NCI-H82 (cell line): ENCODE measurements at regions not wholly inside any gene's neighbourhood (a gene's known extent, or its start where the extent isn't known, plus 50 kb on each side); places are given as distances from the start of the nearest gene placed in this dataset.
"Not testable (repeated sequence)": the region's sequence is repeated elsewhere in the genome, so short reads cannot be mapped to it uniquely, and the experiment has no call there.

Experiments
- DNase-seq: peaks from one replicate; lab custom pipeline; 2025; lab: John Stamatoyannopoulos, UW

DNA sequence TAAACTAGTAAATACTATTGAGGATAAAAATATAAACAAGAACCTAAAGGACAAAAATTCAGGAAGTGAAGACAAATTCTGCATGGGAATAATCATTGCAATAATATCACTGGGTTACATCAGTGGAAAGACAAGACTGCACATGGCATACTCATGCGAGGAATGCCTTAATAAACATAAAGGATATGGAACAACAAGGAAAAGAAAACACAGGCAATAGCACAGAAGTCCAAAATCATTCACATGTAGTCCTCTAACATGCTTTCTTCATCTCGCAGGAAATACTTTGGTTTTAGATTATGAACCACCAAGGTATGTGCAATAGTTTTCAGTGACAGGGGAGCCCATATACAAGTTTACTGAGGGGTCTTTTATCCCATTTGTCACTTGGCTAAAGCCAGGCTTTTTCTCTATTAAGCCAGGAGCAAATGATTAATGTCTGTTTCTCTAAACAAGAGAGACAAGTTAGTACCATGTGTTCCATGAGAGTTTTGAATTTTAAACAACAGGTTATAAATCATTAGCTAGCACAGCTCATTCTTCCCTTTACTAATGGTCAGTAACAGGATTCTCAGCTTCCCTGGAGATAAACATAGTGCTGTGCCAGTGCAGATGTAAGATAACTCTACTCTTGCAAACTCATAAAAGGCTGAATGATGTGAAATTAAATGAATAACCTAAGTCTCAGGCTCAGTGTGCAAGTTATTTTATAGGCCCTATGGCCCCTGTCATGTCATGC is 353.6 kb upstream of the FSIP2 start:
- DNase-seq, result no peak

DNA sequence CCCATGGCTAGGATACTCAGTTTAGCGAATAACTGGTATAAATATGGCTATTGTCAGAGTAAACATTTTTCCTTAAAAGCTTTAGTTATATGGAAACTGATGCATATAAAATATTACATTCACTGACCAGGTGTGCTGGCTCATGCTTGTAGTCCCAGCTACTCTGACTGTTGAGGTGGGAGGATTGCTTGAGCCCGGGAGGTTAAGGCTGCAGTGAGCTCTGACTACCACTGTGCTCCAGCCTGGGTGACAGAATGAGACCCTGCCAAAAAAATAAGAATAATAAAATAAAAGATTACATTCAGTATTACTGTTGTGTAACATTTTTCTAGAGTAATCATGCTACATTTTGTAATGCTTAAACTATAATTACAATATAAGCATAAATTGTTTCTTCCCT is 350.4 kb upstream of the FSIP2 start:
- DNase-seq, result no peak

DNA sequence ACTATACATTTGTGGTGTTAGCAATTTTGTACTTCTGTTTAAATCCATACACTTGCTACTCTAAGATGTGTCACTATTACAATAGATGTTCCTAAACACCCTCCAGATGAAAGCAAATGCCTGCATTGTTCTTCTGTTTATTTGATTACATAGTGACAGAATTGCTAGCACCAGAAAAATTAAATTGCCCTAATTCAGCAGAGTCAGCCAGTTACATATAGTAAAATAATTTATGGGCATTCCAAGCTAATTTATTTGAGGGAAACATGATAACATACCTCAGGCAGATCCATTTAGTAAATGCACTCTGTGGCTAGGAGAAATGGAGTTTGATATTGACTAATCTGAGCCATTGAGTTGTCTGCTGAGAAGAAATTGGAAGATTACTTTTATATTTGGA is 347.1 kb upstream of the FSIP2 start:
- DNase-seq, result no peak

DNA sequence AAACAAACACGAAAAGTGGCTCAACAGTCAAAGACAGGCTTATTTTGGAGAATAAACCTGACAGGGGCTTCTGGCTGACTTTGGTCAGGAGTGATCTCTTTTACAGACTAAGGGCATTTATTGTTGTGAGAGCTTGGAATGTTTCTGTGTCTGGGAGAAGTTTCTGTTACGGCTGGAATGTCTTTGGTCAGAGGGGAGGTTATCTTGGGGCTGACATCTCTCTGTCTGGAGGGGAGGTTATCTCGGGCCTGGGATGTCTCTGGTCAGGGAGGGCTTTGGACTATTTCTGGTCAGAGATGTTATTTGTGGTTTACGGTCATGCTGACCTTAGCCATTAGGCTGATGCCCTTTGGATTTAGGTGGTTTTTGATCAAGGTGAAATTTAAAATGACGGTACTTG is 345.5 kb upstream of the FSIP2 start:
- DNase-seq, result no peak

DNA sequence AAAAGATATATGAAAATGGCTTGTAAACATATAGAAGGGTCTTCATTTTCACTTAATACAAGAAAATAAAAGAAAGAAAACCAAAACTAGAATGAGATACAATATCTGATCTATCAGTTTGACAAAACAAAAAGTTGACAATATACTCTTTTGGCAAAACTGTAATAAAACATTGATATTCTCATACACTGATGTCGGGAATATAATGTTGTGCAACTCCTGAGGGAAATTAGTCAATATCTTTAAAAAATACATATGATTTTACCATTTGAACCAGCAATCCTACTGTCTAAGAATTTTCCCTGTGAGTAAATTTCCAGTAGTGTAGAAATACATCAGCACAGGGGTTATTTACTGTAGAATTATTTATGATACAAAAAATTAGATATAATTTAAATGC is 336.1 kb upstream of the FSIP2 start:
- DNase-seq, result no peak

DNA sequence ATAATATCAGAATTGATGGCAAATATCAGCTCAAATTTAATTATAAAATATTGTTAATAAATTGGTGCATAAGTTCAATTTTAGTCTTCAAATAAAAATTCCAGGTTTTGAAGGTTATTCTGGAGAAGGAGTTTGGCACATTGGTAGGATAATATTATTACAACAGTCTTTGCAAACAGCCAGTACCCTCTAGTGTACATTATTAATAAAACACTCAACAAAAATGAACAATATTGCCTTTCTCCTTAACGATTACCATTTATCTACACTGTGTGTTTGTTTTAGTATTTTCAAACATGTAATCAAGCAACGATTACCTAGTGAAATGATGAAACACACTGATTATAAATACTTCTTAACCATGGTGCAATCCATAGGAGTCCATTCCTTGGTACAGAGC is 334.0 kb upstream of the FSIP2 start:
- DNase-seq, result no peak

DNA sequence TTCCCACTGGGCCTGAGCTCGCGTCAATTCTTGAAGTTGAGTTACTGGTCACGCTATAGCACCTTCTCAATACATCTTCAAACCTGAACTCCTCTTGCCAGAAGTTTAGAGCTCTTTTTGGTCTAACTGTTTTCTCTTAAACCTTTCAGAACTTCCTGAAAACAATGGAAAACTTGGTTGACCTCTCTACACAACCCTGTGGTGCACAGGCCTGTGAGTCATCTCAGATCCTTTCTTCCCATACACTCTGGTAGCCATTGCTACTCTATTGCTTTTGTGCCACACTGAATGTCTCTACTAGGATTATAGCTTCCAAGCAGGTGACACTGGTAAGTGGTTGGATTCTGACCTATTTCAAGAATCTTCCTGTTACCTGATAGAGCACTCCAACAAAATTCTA is 321.5 kb upstream of the FSIP2 start:
- no peak for DNase-seq

DNA sequence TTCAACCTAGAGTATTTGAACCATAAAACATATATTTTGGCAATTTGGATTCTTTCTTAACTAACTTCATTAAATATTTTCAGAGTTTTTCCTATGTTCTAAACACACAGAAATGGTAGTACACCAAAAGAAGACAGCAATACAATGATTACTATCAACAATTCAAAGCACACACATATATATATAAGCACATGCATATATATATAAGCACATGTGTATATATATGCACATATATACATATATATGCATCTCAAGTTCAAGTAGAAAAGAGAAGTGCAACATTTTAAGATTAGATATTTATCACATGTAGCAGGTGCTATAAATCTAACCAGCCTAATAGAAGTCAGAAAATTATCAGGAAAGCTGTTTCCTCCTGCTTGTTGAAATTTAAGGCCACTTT is 320.9 kb upstream of the FSIP2 start:
- no peak for DNase-seq

DNA sequence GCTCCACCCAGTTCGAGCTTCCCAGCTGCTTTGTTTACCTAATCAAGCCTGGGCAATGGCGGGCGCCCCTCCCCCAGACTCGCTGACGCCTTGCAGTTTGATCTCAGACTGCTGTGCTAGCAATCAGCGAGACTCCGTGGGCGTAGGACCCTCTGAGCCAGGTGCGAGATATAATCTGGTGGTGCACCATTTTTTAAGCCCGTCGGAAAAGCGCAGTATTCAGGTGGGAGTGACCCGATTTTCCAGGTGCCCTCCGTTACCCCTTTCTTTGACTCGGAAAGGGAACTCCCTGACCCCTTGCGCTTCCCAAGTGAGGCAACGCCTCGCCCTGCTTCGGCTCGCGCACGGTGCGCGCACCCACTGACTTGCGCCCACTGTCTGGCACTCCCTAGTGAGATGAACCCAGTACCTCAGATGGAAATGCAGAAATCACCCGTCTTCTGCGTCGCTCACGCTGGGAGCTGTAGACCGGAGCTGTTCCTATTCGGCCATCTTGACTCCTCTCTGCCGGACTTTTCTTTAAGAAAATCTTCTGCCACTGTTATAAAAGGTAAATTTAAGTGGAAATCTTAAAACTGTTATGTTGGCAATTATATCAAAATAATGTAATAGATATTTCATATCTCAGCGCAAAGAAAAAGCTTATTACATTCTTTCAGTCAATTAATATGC is 313.5 kb upstream of the FSIP2 start:
- DNase-seq, result not testable (repeated sequence)

DNA sequence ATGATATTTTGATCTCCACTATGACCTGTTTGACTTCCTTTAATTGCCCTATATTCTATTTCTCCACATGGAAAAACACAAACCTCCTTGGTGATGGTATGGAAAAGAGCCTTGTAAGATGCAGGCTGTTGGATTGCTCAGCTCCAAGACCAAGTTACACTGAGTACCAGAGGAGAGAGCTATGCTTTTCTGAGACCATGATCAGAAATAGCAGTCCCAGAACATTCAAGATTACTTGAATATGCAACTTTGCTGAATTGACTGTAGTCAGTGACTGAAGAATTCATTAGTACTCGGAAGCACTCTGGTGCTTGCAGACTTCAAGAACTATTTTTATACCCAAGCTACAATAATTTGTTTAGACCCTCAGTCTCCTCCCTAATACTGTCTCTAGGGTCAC is 310.6 kb upstream of the FSIP2 start:
- no peak for DNase-seq

DNA sequence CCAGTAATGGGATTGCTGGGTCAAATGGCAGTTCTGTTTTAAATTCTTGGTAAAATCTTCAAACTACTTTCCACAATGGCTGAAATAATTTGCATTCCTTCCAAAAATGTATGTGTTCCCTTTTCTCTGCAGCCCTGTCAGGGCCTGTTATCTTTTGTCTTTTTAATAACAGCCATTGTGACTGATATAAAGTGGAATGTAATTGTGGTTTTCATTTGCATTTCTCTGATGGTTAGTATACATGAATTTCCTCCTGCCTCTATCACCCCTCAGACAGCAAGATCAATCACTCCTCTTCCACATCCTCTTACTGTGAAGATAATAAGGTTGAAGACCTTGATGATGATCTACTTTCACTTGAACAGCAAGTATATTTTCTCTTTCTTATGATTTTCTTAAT is 304.8 kb upstream of the FSIP2 start:
- no peak for DNase-seq

DNA sequence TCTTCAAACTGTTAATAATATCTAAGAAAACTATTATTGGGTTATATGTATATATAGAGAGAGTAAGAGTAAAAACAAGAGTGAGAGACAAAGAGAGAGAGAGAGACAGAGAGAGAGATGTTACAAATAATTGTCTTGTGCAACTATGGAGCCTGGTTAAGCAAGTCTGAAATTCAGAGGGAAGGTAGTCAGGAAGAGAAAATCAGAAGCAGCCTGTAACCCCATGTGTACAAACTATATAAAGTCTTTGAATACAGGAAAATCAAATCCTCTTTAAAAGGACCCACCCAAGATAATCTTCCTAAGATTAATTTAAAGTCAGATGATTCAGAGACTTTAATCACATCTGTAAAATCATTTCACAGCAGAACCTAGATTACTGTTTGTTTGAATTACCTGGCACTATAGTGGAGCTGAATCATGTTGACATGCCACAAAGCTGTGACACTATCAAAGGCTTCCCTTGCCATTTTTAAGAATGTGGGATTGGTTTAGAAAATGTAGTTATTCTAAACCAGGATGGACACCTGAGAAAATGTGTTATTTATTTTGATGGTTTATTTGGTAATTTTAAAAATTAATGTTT is 301.7 kb upstream of the FSIP2 start:
- DNase-seq, result no peak

DNA sequence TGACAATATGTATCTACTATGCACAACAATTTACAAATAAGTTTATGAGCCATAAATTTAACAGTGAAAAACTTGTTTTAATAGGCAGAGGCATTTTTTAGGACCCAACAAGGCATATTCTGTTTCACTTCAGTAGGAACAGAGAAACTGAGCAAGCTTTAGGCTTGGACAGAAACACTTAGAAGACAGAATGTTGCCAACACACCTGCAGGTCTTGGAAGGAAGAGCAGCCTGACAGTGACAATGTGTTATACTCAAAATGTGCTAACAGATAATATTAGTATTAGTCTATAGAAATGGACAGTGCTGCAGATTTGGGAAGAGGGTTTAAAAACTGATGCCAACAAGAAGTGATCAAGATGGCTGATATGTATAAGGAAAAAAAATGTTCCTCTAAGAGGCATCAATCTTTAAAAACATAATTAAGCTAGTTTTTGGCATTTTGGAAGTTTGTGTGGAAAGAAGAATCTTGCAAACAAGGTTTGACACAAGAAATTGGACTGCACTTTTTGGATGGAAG is 297.1 kb upstream of the FSIP2 start:
- peak; percentile 5 for DNase-seq

DNA sequence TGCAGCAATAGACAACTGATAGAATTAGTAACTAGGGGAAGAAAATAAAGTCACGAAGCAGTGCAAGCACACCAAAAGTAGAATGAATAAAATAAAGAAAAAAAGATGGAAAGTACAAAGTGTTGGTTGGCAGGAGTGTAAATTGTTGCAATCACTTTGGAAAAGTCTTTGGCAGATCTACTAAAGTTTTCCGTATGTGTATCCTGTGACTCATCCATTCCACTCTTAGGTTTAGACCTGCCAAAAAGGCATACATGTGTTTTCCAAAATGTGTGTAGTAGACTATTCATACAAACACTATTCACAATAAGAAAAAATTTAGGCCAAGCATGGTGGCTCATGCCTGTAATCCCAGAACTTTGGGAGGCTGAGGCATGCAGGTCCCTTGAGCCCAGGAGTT is 282.1 kb upstream of the FSIP2 start:
- DNase-seq, result no peak

DNA sequence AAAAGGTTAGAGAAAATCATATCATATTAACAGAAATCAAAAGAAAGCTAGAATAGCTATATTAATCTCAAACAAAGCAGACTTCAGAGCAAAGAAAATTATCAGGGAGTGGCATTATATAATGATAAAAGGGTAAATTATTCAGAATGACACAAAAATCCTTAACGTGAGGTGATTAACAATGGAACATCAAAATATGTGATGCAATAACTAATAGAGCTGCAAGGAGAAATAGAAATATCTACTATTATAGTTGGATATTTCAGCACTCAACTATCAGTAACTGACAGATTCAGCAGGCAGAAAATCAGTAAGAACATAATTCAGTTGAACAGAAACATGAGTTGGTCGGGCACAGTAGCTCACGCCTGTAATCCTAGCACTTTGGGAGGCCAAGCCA is 275.1 kb upstream of the FSIP2 start:
- DNase-seq, result no peak

DNA sequence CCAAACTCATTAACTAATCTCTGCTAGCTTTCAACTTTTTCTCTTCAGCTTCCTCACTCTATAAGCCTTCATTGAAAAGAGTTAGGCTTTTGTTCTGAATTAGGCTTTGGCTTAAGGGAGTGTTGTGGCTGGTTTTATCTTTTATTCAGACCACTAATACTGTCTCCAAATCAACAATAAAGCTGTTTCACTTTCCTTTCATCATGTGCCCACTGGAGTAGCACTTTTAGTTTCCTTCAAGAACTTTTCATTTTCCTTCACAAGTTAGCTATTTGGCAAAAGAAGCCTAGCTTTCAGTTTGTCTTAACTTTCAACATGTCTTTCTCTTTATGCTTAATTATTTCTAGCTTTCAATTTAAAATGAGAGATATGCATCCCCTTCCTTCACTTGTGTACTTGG is 271.7 kb upstream of the FSIP2 start:
- DNase-seq, result no peak

DNA sequence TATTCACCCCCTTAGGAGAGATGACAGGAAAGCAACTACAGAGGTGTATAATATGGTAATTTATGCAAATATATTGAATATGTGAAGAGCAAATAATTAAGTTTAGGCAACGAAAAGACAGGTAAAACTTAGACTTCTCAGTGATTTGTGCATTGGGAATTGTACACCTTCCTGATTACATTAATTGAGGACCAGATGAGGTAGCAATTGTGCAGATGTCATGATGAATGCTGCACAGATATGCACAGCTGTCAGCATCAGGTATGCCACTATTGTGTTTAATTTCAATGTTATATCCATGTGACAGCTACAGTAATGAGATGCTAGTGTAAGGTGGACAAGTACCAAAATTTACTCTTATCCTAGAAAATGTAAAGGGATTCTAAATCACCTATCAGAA is 267.2 kb upstream of the FSIP2 start:
- no peak for DNase-seq

DNA sequence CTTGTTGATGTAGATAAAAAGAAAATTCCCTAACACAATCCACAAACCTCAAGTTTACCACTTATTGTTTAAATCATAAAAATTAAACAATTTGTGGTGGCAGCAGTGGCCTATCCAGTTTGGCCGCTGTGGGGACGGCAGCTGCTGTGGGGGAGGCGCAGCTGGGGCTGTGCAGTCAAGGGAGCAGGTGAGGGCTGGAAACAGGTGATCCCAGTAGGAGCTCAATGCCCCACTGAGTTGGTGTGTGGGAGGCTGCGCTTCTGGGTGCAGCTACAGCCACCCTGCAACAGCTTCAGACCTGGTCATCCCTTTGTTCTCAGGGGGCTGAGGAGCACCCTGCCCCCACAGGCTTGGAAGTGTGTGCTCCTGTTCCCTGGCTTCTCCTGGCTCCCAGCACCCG is 266.0 kb upstream of the FSIP2 start:
- no peak for DNase-seq

DNA sequence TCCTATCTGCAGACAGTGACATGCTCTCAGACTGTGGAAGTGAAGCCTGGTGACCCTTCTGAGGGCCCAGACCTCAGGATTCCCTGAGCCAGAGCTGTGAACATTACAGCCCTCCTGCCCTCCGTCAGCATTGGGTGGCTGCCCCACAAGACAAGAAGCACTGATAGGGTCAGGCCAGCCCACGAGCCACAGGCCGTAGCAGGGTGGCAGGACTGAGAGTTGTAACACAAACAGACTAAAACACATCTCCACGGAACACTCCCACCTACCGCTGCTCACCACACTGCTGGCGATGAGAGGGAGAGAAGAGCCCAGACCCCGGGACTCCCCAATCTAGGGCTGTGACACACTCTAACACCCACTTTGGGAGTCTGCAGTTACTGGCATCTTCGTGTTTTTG is 264.8 kb upstream of the FSIP2 start:
- no peak for DNase-seq

DNA sequence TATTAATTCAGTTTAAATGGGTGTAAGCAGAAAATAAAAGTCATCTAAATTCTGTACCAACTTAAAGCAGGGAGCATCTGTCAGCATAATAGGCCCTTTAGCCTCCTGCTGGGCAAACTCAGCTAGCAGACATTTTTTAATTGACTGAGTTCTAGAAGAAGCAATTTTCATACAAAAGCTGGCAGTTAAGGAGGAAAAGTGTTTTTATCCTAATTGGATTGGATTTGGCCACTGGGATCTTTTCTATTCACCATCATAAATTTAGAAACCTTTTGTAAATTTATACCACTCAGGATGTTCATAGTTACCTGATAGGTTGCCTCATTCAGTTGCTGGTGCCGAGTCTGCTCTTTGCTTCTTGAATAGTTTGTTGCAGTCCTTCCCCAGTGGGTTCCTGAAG is 262.7 kb upstream of the FSIP2 start:
- DNase-seq, result no peak

DNA sequence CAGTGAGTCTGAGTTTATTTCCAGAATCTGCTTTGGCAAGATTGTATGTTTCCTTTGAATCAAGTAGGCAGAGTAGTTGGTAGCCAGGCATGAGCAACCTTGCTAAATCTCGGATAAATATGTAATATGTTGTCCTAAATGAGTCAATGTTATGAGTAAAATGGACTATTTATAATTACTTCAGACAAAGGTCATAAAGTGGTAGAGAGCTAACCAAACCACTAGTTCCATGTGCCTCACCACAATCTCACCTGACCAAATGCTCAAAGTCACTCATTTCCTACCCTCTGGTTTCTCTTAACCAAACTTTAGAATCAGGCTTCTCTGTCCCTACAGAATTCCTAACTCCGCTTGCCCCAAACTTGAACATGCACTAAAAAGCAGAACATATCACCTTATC is 261.2 kb upstream of the FSIP2 start:
- no peak for DNase-seq

DNA sequence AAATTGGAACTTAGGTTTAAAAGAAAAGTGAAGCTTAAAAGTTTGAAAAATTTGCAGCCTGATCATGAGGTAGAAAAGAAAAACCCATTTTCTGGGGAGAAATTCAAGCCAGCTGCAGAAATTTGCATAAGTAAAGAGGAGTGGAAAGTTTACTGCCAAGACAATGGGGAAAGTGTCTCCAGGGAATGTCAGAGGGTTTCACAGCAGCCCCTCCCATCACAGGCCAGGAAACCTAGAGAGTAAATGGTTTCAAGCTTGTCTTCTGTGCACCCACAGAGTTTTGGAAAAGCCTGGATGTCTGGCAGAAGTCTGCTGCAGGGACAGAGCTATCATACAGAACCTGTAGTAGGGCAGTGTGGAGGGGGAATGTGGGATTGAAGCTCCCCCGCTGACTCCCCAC is 254.0 kb upstream of the FSIP2 start:
- no peak for DNase-seq

DNA sequence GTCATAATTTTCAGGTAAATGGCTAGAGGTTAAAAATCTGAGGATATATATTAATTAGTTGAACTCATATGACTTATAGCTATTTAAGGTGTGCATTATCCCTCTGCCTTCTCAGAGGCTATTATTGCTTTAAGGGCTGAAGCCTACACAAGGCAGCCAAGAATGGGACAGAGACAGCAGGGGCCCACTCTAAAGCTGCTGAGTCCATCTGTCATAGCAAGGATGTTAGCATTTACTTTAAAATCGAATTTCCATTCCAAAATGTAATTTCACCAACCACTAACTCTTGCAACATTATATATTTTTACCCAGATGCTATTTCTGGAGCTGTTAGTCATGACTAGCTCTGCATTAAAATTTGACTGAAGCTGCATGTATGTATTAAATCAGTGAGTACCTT is 236.3 kb upstream of the FSIP2 start:
- DNase-seq, result peak; percentile 7

DNA sequence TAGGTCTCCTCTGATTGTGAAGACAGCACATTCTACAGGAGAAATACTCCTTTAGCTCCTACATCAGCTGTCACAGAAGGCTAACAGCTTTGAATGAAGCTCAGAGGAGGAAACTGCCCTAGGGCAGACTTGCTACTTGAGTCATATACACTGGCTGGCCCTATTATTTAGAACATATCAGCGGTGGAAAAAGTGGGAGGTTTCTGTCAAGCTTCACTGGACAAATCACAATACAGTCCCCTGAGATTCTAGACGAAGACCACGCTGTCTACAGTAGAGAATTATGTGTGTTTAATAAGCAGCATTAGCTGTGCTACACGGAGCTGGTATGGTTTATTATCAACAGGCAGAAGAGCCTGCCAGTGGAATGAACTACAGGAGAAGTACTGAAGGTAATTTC is 230.9 kb upstream of the FSIP2 start:
- no peak for DNase-seq
